SH-SY5Y (cell line): ENCODE measurements at regions not wholly inside any gene's neighbourhood (a gene's known extent, or its start where the extent isn't known, plus 50 kb on each side); places are given as distances from the start of the nearest gene placed in this dataset.

Source experiments
- GATA2 ChIP-seq: IDR thresholded peaks from 2 replicates; pipeline ENCODE4 v1.6.1; 2011; ENCODE audit warnings: mild to moderate bottlenecking, low read depth, low read length
- GATA3 ChIP-seq: IDR thresholded peaks from 2 replicates; pipeline ENCODE4 v1.6.1; 2011; ENCODE audit warnings: low read depth, mild to moderate bottlenecking, low read length, moderate library complexity

GRCh38 chr12:38162013-38162412 lies 154.6 kb upstream of the ALG10B start:
- TF ChIP-seq GATA2 = no peak
- no peak for TF ChIP-seq GATA3
